GM12878 (cell line): ENCODE measurements at regions not wholly inside any gene's neighbourhood (a gene's known extent, or its start where the extent isn't known, plus 50 kb on each side); places are given as distances from the start of the nearest gene placed in this dataset.

Source experiments
- ATAC-seq: fragments of 200-7000 bp; cut with Tn5 transposase; 3 replicates; pipeline ENCODE4 v1.9.1; 2020; ENCODE audit warnings: mild to moderate bottlenecking, moderate library complexity
- BruUV-seq: library from RNA; stranded (reverse); fragments of 400-500 nt; replicated peaks from 2 replicates; lab custom pipeline; 2021; lab: Mats Ljungman, UMichigan
- CTCF ChIA-PET: fragments of 300-600 bp; sonication (Branson Sonifier 250); formaldehyde crosslinking; extraction: SDS; loops from one replicate; lab custom pipeline; 2021; ENCODE audit warnings: inconsistent platforms; lab: Yijun Ruan, JAX
- POLR2A ChIA-PET: fragments of 350-600 bp; formaldehyde crosslinking; extraction: SDS; loops from one replicate; lab custom pipeline; 2021; ENCODE audit warnings: inconsistent platforms; lab: Charles Lee
- RAD21 ChIA-PET: fragments of 300-600 bp; sonication (Branson Sonifier 250); formaldehyde crosslinking; loops from one replicate; lab custom pipeline; 2023; ENCODE audit warnings: antibody characterized with exemption; ENCODE audit not compliant: unreplicated experiment; lab: Charles Lee
- SMC1A ChIA-PET: fragments of 300-600 bp; sonication (Branson Sonifier 250); formaldehyde crosslinking; loops from one replicate; lab custom pipeline; 2023; ENCODE audit not compliant: unreplicated experiment, uncharacterized antibody; lab: Charles Lee
- DNase-seq: peaks from one replicate; pipeline ENCODE4 v3.0.0-alpha.2; 2011; ENCODE audit warnings: low read depth, low spot score
- FAIRE-seq: peaks from 3 replicates; lab custom pipeline; 2011; peaks lifted over from hg19 to GRCh38; lab: Jason Lieb, UNC
- H2AFZ ChIP-seq: 2 replicates; pipeline ENCODE4 v1.6.0; 2011; ENCODE audit warnings: low read depth, low read length, control low read depth; ENCODE audit not compliant: control insufficient read depth
- H3K27ac ChIP-seq: 2 replicates; pipeline ENCODE4 v1.5.1; 2011; ENCODE audit warnings: control low read depth; ENCODE audit not compliant: control insufficient read depth, insufficient read depth
- H3K27me3 ChIP-seq, 2 experiments: replicated peaks in 1 of 2; 2 replicates each; pipeline versions ENCODE4 v1.6.0 to v1.6.1; 2011; ENCODE audit warnings: low read length in 1 of 2; ENCODE audit not compliant: control insufficient read depth in 2 of 2, insufficient read depth in 2 of 2
- H3K36me3 ChIP-seq, 2 experiments: 2 replicates each; pipeline ENCODE4 v1.5.1; 2011; ENCODE audit warnings: low read length in 1 of 2; ENCODE audit not compliant: control insufficient read depth in 2 of 2, insufficient read depth in 2 of 2
- H3K4me1 ChIP-seq: 2 replicates; pipeline ENCODE4 v1.6.1; 2011; ENCODE audit warnings: mild to moderate bottlenecking, low read length, moderate library complexity, mixed read lengths; ENCODE audit not compliant: control insufficient read depth, insufficient read depth
- H3K4me2 ChIP-seq: 2 replicates; pipeline ENCODE4 v1.6.0; 2011; ENCODE audit warnings: control low read depth; ENCODE audit not compliant: control insufficient read depth, insufficient read depth
- H3K4me3 ChIP-seq: fragments of 200-600 bp; sonication (generic); 2 replicates; pipeline ENCODE4 v1.5.1; 2016
- H3K79me2 ChIP-seq: 2 replicates; pipeline ENCODE4 v1.6.0; 2011; ENCODE audit warnings: low read length; ENCODE audit not compliant: control insufficient read depth, insufficient read depth
- H3K9ac ChIP-seq: 2 replicates; pipeline ENCODE4 v1.8.0; 2011; ENCODE audit warnings: low read length, control low read depth, mixed read lengths; ENCODE audit not compliant: control insufficient read depth, insufficient read depth
- H3K9me3 ChIP-seq: replicated peaks from 3 replicates; pipeline ENCODE4 v1.5.1; 2011; ENCODE audit warnings: mild to moderate bottlenecking, low read length; ENCODE audit not compliant: control insufficient read depth, insufficient read depth
- H4K20me1 ChIP-seq: 2 replicates; pipeline ENCODE4 v1.6.0; 2011; ENCODE audit not compliant: control insufficient read depth, insufficient read depth
- GATAD2B ChIP-seq: fragments of 450-650 bp; conservative IDR thresholded peaks from 2 replicates; pipeline ENCODE4 v1.6.1; 2017; ENCODE audit warnings: low read depth, mild to moderate bottlenecking, moderate library complexity
- HCFC1 ChIP-seq: fragments of 150-350 bp; IDR thresholded peaks from 2 replicates; pipeline ENCODE4 v1.6.1; 2014; ENCODE audit warnings: low read length
- JUNB ChIP-seq: IDR thresholded peaks from 2 replicates; pipeline ENCODE4 v1.6.1; 2016; ENCODE audit warnings: antibody characterized with exemption, mild to moderate bottlenecking
- POLR2AphosphoS5 ChIP-seq: IDR thresholded peaks from 2 replicates; pipeline ENCODE4 v1.6.1; 2011; ENCODE audit warnings: mild to moderate bottlenecking, low read length, inconsistent platforms
- RAD51 ChIP-seq: fragments of 450-650 bp; IDR thresholded peaks from 2 replicates; pipeline ENCODE4 v1.6.1; 2016; ENCODE audit warnings: moderate library complexity, mild to moderate bottlenecking, inconsistent platforms
- RBBP5 ChIP-seq: fragments of 200-600 bp; sonication (generic); conservative IDR thresholded peaks from 2 replicates; pipeline ENCODE4 v1.6.1; 2016
- RELA ChIP-seq: fragments of 450-650 bp; IDR thresholded peaks from 2 replicates; pipeline ENCODE4 v1.8.0; 2014; ENCODE audit warnings: borderline replicate concordance; ENCODE audit not compliant: partially characterized antibody
- TCF12 ChIP-seq: IDR thresholded peaks from 2 replicates; pipeline ENCODE4 v1.6.1; 2011; ENCODE audit warnings: low read depth, mild to moderate bottlenecking, low read length
- YBX1 ChIP-seq: fragments of 450-650 bp; IDR thresholded peaks from 2 replicates; pipeline ENCODE4 v1.6.1; 2016; ENCODE audit warnings: antibody characterized with exemption
- ZNF24 ChIP-seq: fragments of 450-650 bp; IDR thresholded peaks from 2 replicates; pipeline ENCODE4 v1.6.1; 2017; ENCODE audit warnings: antibody characterized with exemption, mild to moderate bottlenecking
- WGBS: methylation state at CpG from one replicate; pipeline ENCODE4 v1.1.6; 2016; ENCODE audit warnings: low lambda C conversion rate; ENCODE audit not compliant: insufficient replicate concordance, insufficient coverage; ENCODE audit errors: missing lambda C conversion rate; 5-methylcytosine and 5-hydroxymethylcytosine counted together
- in situ Hi-C: fragments of 300-500 bp; cut with MboI; formaldehyde crosslinking; loops from 9 replicates; pipeline ENCODE4 v1.14.3; 2018; ENCODE audit warnings: mixed read lengths
- intact Hi-C: fragments of 100-400 bp; cut with micrococcal nuclease; formaldehyde crosslinking; loops from one replicate; pipeline ENCODE4 v1.14.2; 2022; ENCODE audit not compliant: unreplicated experiment
- TF ChIP-seq, protein P1 (sequence below): fragments of 450-650 bp; IDR thresholded peaks from 2 replicates; pipeline ENCODE4 v1.6.1; 2016; ENCODE audit warnings: mild to moderate bottlenecking
- TF ChIP-seq, protein P2 (sequence below): fragments of 450-650 bp; formaldehyde crosslinking; IDR thresholded peaks from 2 replicates; pipeline ENCODE4 v1.4.0; 2022; ENCODE audit warnings: mild to moderate bottlenecking, moderate library complexity
- TF ChIP-seq, protein P3 (sequence below): IDR thresholded peaks from 2 replicates; pipeline ENCODE4 v1.6.1; 2011; ENCODE audit warnings: mild to moderate bottlenecking, low read depth, low read length, moderate library complexity; ENCODE audit not compliant: insufficient replicate concordance
- TF ChIP-seq, protein P4 (sequence below): fragments of 450-650 bp; formaldehyde crosslinking; IDR thresholded peaks from 2 replicates; pipeline ENCODE4 v1.5.0; 2022; ENCODE audit warnings: mild to moderate bottlenecking, missing genetic modification characterization

DNA sequence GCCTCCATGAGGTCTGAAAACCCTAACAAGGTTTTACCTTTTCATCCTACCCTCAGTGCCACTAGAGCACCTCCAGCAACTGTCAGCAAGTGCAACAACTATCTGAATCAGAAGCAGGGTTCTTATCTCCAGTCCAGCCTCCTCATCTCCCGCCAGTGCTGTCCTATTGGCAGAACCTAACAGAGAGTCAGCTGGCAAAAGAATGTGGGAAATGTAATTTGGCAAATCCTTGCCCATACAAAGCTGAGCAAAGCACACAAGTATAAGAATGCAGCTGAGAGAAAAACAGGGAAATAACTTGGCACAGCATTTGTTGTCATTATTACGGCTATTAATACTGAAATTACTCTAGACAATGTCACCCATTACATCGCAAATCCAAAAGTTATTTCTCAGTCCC is 124.2 kb downstream of the ATP6V1G3 start:
- ATAC-seq (no peak), FAIRE-seq (no peak), DNase-seq (no peak)
- no peaks in the 10 kb centered on the region for H3K4me1 ChIP-seq
- no peak for TF ChIP-seq TCF12
- TF ChIP-seq HCFC1: no peak
- TF ChIP-seq, protein P1, sequence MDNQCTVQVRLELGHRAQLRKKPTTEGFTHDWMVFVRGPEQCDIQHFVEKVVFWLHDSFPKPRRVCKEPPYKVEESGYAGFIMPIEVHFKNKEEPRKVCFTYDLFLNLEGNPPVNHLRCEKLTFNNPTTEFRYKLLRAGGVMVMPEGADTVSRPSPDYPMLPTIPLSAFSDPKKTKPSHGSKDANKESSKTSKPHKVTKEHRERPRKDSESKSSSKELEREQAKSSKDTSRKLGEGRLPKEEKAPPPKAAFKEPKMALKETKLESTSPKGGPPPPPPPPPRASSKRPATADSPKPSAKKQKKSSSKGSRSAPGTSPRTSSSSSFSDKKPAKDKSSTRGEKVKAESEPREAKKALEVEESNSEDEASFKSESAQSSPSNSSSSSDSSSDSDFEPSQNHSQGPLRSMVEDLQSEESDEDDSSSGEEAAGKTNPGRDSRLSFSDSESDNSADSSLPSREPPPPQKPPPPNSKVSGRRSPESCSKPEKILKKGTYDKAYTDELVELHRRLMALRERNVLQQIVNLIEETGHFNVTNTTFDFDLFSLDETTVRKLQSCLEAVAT: no peak
- TF ChIP-seq, protein P2, sequence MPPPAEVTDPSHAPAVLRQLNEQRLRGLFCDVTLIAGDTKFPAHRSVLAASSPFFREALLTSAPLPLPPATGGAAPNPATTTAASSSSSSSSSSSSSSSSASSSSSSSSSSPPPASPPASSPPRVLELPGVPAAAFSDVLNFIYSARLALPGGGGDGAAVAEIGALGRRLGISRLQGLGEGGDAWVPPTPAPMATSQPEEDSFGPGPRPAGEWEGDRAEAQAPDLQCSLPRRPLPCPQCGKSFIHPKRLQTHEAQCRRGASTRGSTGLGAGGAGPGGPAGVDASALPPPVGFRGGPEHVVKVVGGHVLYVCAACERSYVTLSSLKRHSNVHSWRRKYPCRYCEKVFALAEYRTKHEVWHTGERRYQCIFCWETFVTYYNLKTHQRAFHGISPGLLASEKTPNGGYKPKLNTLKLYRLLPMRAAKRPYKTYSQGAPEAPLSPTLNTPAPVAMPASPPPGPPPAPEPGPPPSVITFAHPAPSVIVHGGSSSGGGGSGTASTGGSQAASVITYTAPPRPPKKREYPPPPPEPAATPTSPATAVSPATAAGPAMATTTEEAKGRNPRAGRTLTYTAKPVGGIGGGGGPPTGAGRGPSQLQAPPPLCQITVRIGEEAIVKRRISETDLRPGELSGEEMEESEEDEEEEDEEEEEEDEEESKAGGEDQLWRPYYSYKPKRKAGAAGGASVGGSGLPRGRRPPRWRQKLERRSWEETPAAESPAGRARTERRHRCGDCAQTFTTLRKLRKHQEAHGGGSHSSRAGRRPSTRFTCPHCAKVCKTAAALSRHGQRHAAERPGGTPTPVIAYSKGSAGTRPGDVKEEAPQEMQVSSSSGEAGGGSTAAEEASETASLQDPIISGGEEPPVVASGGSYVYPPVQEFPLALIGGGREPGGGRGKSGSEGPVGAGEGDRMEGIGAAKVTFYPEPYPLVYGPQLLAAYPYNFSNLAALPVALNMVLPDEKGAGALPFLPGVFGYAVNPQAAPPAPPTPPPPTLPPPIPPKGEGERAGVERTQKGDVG (CRISPR knock-in tag): no peak
- TF ChIP-seq ZNF24: no peak
- TF ChIP-seq YBX1: no peak
- TF ChIP-seq RBBP5: no peak
- TF ChIP-seq JUNB: no peak
- no peak for TF ChIP-seq POLR2AphosphoS5
- TF ChIP-seq, protein P3, sequence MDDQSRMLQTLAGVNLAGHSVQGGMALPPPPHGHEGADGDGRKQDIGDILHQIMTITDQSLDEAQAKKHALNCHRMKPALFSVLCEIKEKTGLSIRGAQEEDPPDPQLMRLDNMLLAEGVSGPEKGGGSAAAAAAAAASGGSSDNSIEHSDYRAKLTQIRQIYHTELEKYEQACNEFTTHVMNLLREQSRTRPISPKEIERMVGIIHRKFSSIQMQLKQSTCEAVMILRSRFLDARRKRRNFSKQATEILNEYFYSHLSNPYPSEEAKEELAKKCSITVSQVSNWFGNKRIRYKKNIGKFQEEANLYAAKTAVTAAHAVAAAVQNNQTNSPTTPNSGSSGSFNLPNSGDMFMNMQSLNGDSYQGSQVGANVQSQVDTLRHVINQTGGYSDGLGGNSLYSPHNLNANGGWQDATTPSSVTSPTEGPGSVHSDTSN: no peak
- TF ChIP-seq, protein P4, sequence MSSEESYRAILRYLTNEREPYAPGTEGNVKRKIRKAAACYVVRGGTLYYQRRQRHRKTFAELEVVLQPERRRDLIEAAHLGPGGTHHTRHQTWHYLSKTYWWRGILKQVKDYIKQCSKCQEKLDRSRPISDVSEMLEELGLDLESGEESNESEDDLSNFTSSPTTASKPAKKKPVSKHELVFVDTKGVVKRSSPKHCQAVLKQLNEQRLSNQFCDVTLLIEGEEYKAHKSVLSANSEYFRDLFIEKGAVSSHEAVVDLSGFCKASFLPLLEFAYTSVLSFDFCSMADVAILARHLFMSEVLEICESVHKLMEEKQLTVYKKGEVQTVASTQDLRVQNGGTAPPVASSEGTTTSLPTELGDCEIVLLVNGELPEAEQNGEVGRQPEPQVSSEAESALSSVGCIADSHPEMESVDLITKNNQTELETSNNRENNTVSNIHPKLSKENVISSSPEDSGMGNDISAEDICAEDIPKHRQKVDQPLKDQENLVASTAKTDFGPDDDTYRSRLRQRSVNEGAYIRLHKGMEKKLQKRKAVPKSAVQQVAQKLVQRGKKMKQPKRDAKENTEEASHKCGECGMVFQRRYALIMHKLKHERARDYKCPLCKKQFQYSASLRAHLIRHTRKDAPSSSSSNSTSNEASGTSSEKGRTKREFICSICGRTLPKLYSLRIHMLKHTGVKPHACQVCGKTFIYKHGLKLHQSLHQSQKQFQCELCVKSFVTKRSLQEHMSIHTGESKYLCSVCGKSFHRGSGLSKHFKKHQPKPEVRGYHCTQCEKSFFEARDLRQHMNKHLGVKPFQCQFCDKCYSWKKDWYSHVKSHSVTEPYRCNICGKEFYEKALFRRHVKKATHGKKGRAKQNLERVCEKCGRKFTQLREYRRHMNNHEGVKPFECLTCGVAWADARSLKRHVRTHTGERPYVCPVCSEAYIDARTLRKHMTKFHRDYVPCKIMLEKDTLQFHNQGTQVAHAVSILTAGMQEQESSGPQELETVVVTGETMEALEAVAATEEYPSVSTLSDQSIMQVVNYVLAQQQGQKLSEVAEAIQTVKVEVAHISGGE: no peak
- no peak for TF ChIP-seq RAD51
- TF ChIP-seq GATAD2B: no peak
- TF ChIP-seq RELA: no peak
- no peak overlapping the region for H3K4me3 ChIP-seq
- RAD21 ChIA-PET: no interaction called here
- H2AFZ ChIP-seq: no peak overlapping the region
- SMC1A ChIA-PET: no interaction called here
- 67% methylated on average over 3 of the region's 3 CpGs for WGBS
- H3K79me2 ChIP-seq: no peaks in the 10 kb centered on the region
- H3K9ac ChIP-seq: no peak overlapping the region
- no peaks in the 10 kb centered on the region for H3K36me3 ChIP-seq
- CTCF ChIA-PET: no interaction called here
- no peaks in the 10 kb centered on the region for H3K9me3 ChIP-seq
- POLR2A ChIA-PET: no interaction called here
- in situ Hi-C loops (no loop called here), intact Hi-C loops (no loop called here)
- H3K27me3 ChIP-seq: no peaks in the 10 kb centered on the region
- H4K20me1 ChIP-seq: no peaks in the 10 kb centered on the region
- H3K4me2 ChIP-seq: no peak overlapping the region
- no peak overlapping the region for H3K27ac ChIP-seq
- no TSS peak for BruUV-seq
